MCF 10A (cell line): ENCODE measurements at regions not wholly inside any gene's neighbourhood (a gene's known extent, or its start where the extent isn't known, plus 50 kb on each side); places are given as distances from the start of the nearest gene placed in this dataset.

Experiments used
- BruUV-seq: library from RNA; stranded (reverse); fragments of 400-500 nt; replicated peaks from 2 replicates; lab custom pipeline; 2021; lab: Mats Ljungman, UMichigan
- CTCF ChIA-PET: fragments of 300-600 bp; sonication (Branson Sonifier 250); formaldehyde crosslinking; extraction: SDS; loops from one replicate; lab custom pipeline; 2021; ENCODE audit warnings: antibody characterized with exemption, inconsistent platforms; lab: Yijun Ruan, JAX
- POLR2A ChIA-PET: fragments of 300-600, 350-650 bp; sonication (Branson Sonifier 250); formaldehyde crosslinking; extraction: SDS; loops from one replicate; lab custom pipeline; 2020; ENCODE audit warnings: antibody characterized with exemption, inconsistent platforms; lab: Yijun Ruan, JAX
- DNase-seq: peaks from one replicate; pipeline ENCODE4 v3.0.0-alpha.2; 2018; ENCODE audit not compliant: unreplicated experiment
- H3K27ac Mint-ChIP-seq: one replicate; pipeline ENCODE4 v1.8.0; 2022; ENCODE audit warnings: mild to moderate bottlenecking, low read depth, mixed read lengths; ENCODE audit not compliant: unreplicated experiment
- H3K27me3 Mint-ChIP-seq: one replicate; pipeline ENCODE4 v1.8.0; 2022; ENCODE audit warnings: mixed read lengths; ENCODE audit not compliant: insufficient read depth, unreplicated experiment
- H3K36me3 Mint-ChIP-seq: one replicate; pipeline ENCODE4 v1.8.0; 2022; ENCODE audit warnings: mild to moderate bottlenecking, moderate library complexity, mixed read lengths; ENCODE audit not compliant: insufficient read depth, unreplicated experiment
- H3K4me1 Mint-ChIP-seq: one replicate; pipeline ENCODE4 v1.8.0; 2022; ENCODE audit warnings: mixed read lengths; ENCODE audit not compliant: insufficient read depth, unreplicated experiment
- H3K4me3 Mint-ChIP-seq: one replicate; pipeline ENCODE4 v1.8.0; 2022; ENCODE audit warnings: mild to moderate bottlenecking, moderate library complexity, mixed read lengths; ENCODE audit not compliant: unreplicated experiment
- H3K9me3 Mint-ChIP-seq: one replicate; pipeline ENCODE4 v1.8.0; 2022; ENCODE audit warnings: mixed read lengths; ENCODE audit not compliant: unreplicated experiment
- CTCF ChIP-seq: fragments of 200-600 bp; IDR thresholded peaks from one replicate; pipeline ENCODE4 v1.8.0; 2022; ENCODE audit warnings: antibody characterized with exemption, mild to moderate bottlenecking; ENCODE audit not compliant: unreplicated experiment
- intact Hi-C: fragments of 100-400 bp; cut with micrococcal nuclease; formaldehyde crosslinking; loops from 2 replicates; pipeline ENCODE4 v1.14.1; 2022

GRCh38 chr1:216818284-216818683, 95.1 kb upstream of the ESRRG start:
- no peak for DNase-seq
- H3K27me3 Mint-ChIP-seq: no peaks in the 10 kb centered on the region
- TF ChIP-seq CTCF: no peak
- POLR2A ChIA-PET: interaction anchor here (0.5 to 0.6 kb wide), 2 partner anchors 37 to 90 kb away, joined by 3 read pairs; no protein-coding TSS in a partner anchor
- CTCF ChIA-PET: no interaction called here
- no peak overlapping the region for H3K4me3 Mint-ChIP-seq
- no peak overlapping the region for H3K27ac Mint-ChIP-seq
- BruUV-seq: no TSS peak
- intact Hi-C loops: loop anchor here (10.0 kb wide), 1 partner anchor 517 kb away; no protein-coding TSS in a partner anchor
- H3K36me3 Mint-ChIP-seq: no peaks in the 10 kb centered on the region
- H3K4me1 Mint-ChIP-seq: no peaks in the 10 kb centered on the region
- no peaks in the 10 kb centered on the region for H3K9me3 Mint-ChIP-seq

GRCh38 chr1:216815260-216816131, 92.3 kb upstream of the ESRRG start:
- intact Hi-C loops: loop anchor here (10.0 kb wide), 1 partner anchor 519 kb away; no protein-coding TSS in a partner anchor
- POLR2A ChIA-PET: interaction anchor here (1.1 kb wide), 1 partner anchor 30 kb away, joined by 3 read pairs; no protein-coding TSS in a partner anchor
- no peak for DNase-seq
- no TSS peak for BruUV-seq
- H3K27me3 Mint-ChIP-seq: no peaks in the 10 kb centered on the region
- CTCF ChIA-PET: interaction anchor here (0.5 to 1.4 kb wide), 5 partner anchors 9 to 65 kb away, joined by 3 to 5 read pairs (median 4); no protein-coding TSS in a partner anchor
- no peaks in the 10 kb centered on the region for H3K4me1 Mint-ChIP-seq
- H3K27ac Mint-ChIP-seq: no peak overlapping the region
- H3K36me3 Mint-ChIP-seq: no peaks in the 10 kb centered on the region
- TF ChIP-seq CTCF: no peak
- H3K4me3 Mint-ChIP-seq: no peak overlapping the region
- H3K9me3 Mint-ChIP-seq: no peaks in the 10 kb centered on the region

- Mint-ChIP-seq H3K9me3 (no peaks in the 10 kb centered on the region), H3K36me3 (no peaks in the 10 kb centered on the region), H3K27me3 (no peaks in the 10 kb centered on the region), H3K4me1 (no peaks in the 10 kb centered on the region), H3K4me3 (no peak overlapping the region), H3K27ac (no peak overlapping the region)
- intact Hi-C loops: loop anchor here (10.0 kb wide), 1 partner anchor 520 kb away; no protein-coding TSS in a partner anchor
- no TSS peak for BruUV-seq
- no peak for TF ChIP-seq CTCF
- ChIA-PET CTCF (interaction anchor here (1.0 to 1.4 kb wide), 2 partner anchors 8 to 16 kb away, joined by 4 to 5 read pairs; no protein-coding TSS in a partner anchor), POLR2A (interaction anchor here (1.1 kb wide), 1 partner anchor 31 kb away, joined by 3 read pairs; no protein-coding TSS in a partner anchor)
- DNase-seq: no peak
Observed at GRCh38 chr1:216814576-216815259, 91.5 kb upstream of the ESRRG start.
